ENCODE measurements at regions not wholly inside any gene's neighbourhood (a gene's known extent, or its start where the extent isn't known, plus 50 kb on each side); places are given as distances from the start of the nearest gene placed in this dataset.
A peak's percentile ranks its signal among the peaks of the same experiment; 100 is the strongest.
"Not testable (repeated sequence)": the region's sequence is repeated elsewhere in the genome, so short reads cannot be mapped to it uniquely, and the experiment has no call there.

DNA sequence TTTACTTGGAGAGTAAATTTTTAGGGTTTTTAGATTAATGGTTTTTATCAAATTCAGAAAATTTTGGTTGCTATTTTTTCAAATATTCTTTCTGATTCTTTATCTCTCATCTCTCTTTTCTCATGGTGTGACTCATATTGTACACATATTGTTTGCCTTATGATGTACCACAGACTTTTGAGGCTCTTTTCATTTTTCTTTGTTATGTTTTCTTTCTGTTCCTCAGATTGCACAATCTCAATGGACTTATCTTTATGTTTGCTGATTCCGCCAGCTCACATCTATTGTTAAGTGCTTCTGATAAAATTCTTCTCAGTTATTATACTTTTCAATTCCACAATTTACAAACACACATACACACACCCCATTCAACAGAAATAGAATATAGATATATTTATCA lies 168.2 kb upstream of the IGFBP3 start:
- H3K4me3 ChIP-seq (ENCODE audit: low read depth, low read length): no peak overlapping the region
- DNase-seq (ENCODE audit: low read depth): no peak
- no peak for TF ChIP-seq CTCF (IDR thresholded peaks at IDR 0.05; ENCODE audit: control insufficient read depth, extremely low read depth, insufficient read depth)

GRCh38 chr7:46088486-46088885 lies 167.4 kb upstream of the IGFBP3 start:
- not testable (repeated sequence) for H3K4me3 ChIP-seq (ENCODE audit: low read depth, low read length); DNase-seq (ENCODE audit: low read depth)

GRCh38 chr7:46080595-46081159 lies 159.6 kb upstream of the IGFBP3 start:
- TF ChIP-seq CTCF (IDR thresholded peaks at IDR 0.05; ENCODE audit: control insufficient read depth, extremely low read depth, insufficient read depth): no peak
- H3K4me3 ChIP-seq (ENCODE audit: low read depth, low read length): no peak overlapping the region
- no peak for DNase-seq (ENCODE audit: low read depth)

DNA sequence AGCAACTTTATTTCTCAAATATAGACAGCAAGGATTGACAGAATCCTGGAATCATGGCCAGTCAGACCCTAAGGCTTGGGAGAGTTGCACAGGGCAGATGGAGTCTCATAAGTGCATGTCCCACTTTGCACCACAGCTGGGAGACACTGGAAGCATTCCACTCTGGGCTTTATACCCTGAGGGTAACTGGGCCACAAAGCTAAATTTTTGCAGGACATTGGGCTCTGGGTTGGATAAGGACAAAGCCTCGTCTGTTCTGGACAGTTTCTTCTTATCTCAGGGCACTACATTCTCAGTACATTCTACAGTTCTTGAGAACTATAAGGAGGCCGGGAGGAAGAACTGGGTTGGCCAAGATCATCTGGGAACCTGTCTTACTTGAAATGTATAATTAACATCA lies 158.3 kb upstream of the IGFBP3 start:
- no peak for TF ChIP-seq CTCF (IDR thresholded peaks at IDR 0.05; ENCODE audit: control insufficient read depth, extremely low read depth, insufficient read depth)
- no peak overlapping the region for H3K4me3 ChIP-seq (ENCODE audit: low read depth, low read length)
- DNase-seq (ENCODE audit: low read depth): no peak

GRCh38 chr7:46076527-46076926 lies 155.5 kb upstream of the IGFBP3 start:
- no peak overlapping the region for H3K4me3 ChIP-seq (ENCODE audit: low read depth, low read length)
- no peak for TF ChIP-seq CTCF (IDR thresholded peaks at IDR 0.05; ENCODE audit: control insufficient read depth, extremely low read depth, insufficient read depth)
- DNase-seq (ENCODE audit: low read depth): no peak

- no peak overlapping the region for H3K4me3 ChIP-seq (ENCODE audit: low read depth, low read length)
- peak; percentile 61 for DNase-seq (ENCODE audit: low read depth)
- TF ChIP-seq CTCF (IDR thresholded peaks at IDR 0.05; ENCODE audit: control insufficient read depth, extremely low read depth, insufficient read depth): no peak
Measured at GRCh38 chr7:46072722-46073121, 151.7 kb upstream of the IGFBP3 start.

DNA sequence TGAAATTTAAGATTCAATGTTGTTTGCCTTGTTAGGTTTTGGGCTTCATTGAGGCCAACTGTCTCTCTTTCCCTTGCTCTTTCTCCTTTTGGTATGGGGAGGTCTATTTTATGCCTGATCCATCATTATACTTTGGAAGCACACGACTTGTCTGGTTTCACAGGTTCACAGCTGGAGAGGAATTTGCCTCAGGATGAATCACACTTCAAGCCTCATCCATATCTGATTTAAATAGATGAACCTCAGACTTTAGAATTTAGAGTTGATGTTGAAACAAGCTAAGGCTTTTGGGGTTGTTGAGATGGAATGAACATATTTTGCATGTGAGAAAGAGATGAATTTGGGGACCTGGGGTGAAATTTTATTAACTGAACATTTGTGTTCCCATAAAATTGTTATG lies 150.5 kb upstream of the IGFBP3 start:
- no peak for DNase-seq (ENCODE audit: low read depth)
- TF ChIP-seq CTCF (IDR thresholded peaks at IDR 0.05; ENCODE audit: control insufficient read depth, extremely low read depth, insufficient read depth): no peak
- H3K4me3 ChIP-seq (ENCODE audit: low read depth, low read length): no peak overlapping the region
